ENCODE measurements at regions not wholly inside any gene's neighbourhood (a gene's known extent, or its start where the extent isn't known, plus 50 kb on each side); places are given as distances from the start of the nearest gene placed in this dataset.

GRCh38 chr1:188489336-188490112 lies 1660.8 kb downstream of the PLA2G4A start:
- Histone ChIP-seq H3K4me3 (ENCODE audit: insufficient read depth, low read depth, low read length) (no peak overlapping the region), H3K4me1 (ENCODE audit: control insufficient read depth, insufficient read depth, low read length) (no peaks in the 10 kb centered on the region), H3K36me3 (ENCODE audit: control insufficient read depth, insufficient read depth, low read length) (no peaks in the 10 kb centered on the region), H3K9me3 (ENCODE audit: control insufficient read depth, low read length) (no peaks in the 10 kb centered on the region), H3K27ac (ENCODE audit: insufficient read depth, low read depth, low read length, poor library complexity, severe bottlenecking) (no peak overlapping the region), H3K27me3 (ENCODE audit: control insufficient read depth, insufficient read depth, low read length, poor library complexity, severe bottlenecking) (no peaks in the 10 kb centered on the region)
- WGBS, 2 experiments: 50 to 80% methylated on average over 2 to 4 of the region's 5 CpGs

GRCh38 chr1:188496506-188496905 lies 1667.8 kb downstream of the PLA2G4A start:
- Histone ChIP-seq H3K4me3 (ENCODE audit: insufficient read depth, low read depth, low read length) (no peak overlapping the region), H3K36me3 (ENCODE audit: control insufficient read depth, insufficient read depth, low read length) (no peaks in the 10 kb centered on the region), H3K9me3 (ENCODE audit: control insufficient read depth, low read length) (no peaks in the 10 kb centered on the region), H3K27ac (ENCODE audit: insufficient read depth, low read depth, low read length, poor library complexity, severe bottlenecking) (no peak overlapping the region), H3K27me3 (ENCODE audit: control insufficient read depth, insufficient read depth, low read length, poor library complexity, severe bottlenecking) (no peaks in the 10 kb centered on the region), H3K4me1 (ENCODE audit: control insufficient read depth, insufficient read depth, low read length) (no peaks in the 10 kb centered on the region)
- WGBS, 2 experiments: 89 to 97% methylated on average over 1 of the region's 1 CpG

- WGBS, 2 experiments: no CpG with 5 or more reads among the region's 1 CpG
Measured at GRCh38 chr1:188497020-188497419, 1668.3 kb downstream of the PLA2G4A start.

GRCh38 chr1:188499690-188500089 lies 1670.9 kb downstream of the PLA2G4A start:
- Histone ChIP-seq H3K27ac (ENCODE audit: insufficient read depth, low read depth, low read length, poor library complexity, severe bottlenecking) (no peak overlapping the region), H3K27me3 (ENCODE audit: control insufficient read depth, insufficient read depth, low read length, poor library complexity, severe bottlenecking) (no peaks in the 10 kb centered on the region), H3K9me3 (ENCODE audit: control insufficient read depth, low read length) (no peaks in the 10 kb centered on the region), H3K4me1 (ENCODE audit: control insufficient read depth, insufficient read depth, low read length) (no peaks in the 10 kb centered on the region), H3K4me3 (ENCODE audit: insufficient read depth, low read depth, low read length) (no peak overlapping the region), H3K36me3 (ENCODE audit: control insufficient read depth, insufficient read depth, low read length) (no peaks in the 10 kb centered on the region)
- 76 to 84% methylated on average over 1 of the region's 1 CpG for WGBS, 2 experiments

More at GRCh38 chr1:188497020-188497419, 1668.3 kb downstream of the PLA2G4A start:
- Histone ChIP-seq H3K36me3 (ENCODE audit: control insufficient read depth, insufficient read depth, low read length) (no peaks in the 10 kb centered on the region), H3K27me3 (ENCODE audit: control insufficient read depth, insufficient read depth, low read length, poor library complexity, severe bottlenecking) (no peaks in the 10 kb centered on the region), H3K4me1 (ENCODE audit: control insufficient read depth, insufficient read depth, low read length) (no peaks in the 10 kb centered on the region), H3K9me3 (ENCODE audit: control insufficient read depth, low read length) (no peaks in the 10 kb centered on the region), H3K27ac (ENCODE audit: insufficient read depth, low read depth, low read length, poor library complexity, severe bottlenecking) (no peak overlapping the region), H3K4me3 (ENCODE audit: insufficient read depth, low read depth, low read length) (no peak overlapping the region)

- no peaks in the 10 kb centered on the region for H3K36me3 ChIP-seq (ENCODE audit: control insufficient read depth, insufficient read depth, low read length)
- H3K4me3 ChIP-seq (ENCODE audit: insufficient read depth, low read depth, low read length): no peak overlapping the region
- 90 to 97% methylated on average over 3 of the region's 3 CpGs for WGBS, 2 experiments
- no peaks in the 10 kb centered on the region for H3K4me1 ChIP-seq (ENCODE audit: control insufficient read depth, insufficient read depth, low read length)
- H3K27ac ChIP-seq (ENCODE audit: insufficient read depth, low read depth, low read length, poor library complexity, severe bottlenecking): no peak overlapping the region
- H3K9me3 ChIP-seq (ENCODE audit: control insufficient read depth, low read length): no peaks in the 10 kb centered on the region
- no peaks in the 10 kb centered on the region for H3K27me3 ChIP-seq (ENCODE audit: control insufficient read depth, insufficient read depth, low read length, poor library complexity, severe bottlenecking)
Measured at GRCh38 chr1:188514917-188515316, 1686.2 kb downstream of the PLA2G4A start.

- Histone ChIP-seq H3K27ac (ENCODE audit: insufficient read depth, low read depth, low read length, poor library complexity, severe bottlenecking) (no peak overlapping the region), H3K4me3 (ENCODE audit: insufficient read depth, low read depth, low read length) (no peak overlapping the region), H3K27me3 (ENCODE audit: control insufficient read depth, insufficient read depth, low read length, poor library complexity, severe bottlenecking) (no peaks in the 10 kb centered on the region), H3K4me1 (ENCODE audit: control insufficient read depth, insufficient read depth, low read length) (no peaks in the 10 kb centered on the region), H3K9me3 (ENCODE audit: control insufficient read depth, low read length) (no peaks in the 10 kb centered on the region), H3K36me3 (ENCODE audit: control insufficient read depth, insufficient read depth, low read length) (no peaks in the 10 kb centered on the region)
- 85 to 100% methylated on average over 1 of the region's 1 CpG for WGBS, 2 experiments
Measured at GRCh38 chr1:188517139-188517538, 1688.4 kb downstream of the PLA2G4A start.

- Histone ChIP-seq H3K9me3 (ENCODE audit: control insufficient read depth, low read length) (no peaks in the 10 kb centered on the region), H3K27ac (ENCODE audit: insufficient read depth, low read depth, low read length, poor library complexity, severe bottlenecking) (no peak overlapping the region), H3K36me3 (ENCODE audit: control insufficient read depth, insufficient read depth, low read length) (no peaks in the 10 kb centered on the region), H3K4me3 (ENCODE audit: insufficient read depth, low read depth, low read length) (no peak overlapping the region), H3K4me1 (ENCODE audit: control insufficient read depth, insufficient read depth, low read length) (no peaks in the 10 kb centered on the region), H3K27me3 (ENCODE audit: control insufficient read depth, insufficient read depth, low read length, poor library complexity, severe bottlenecking) (no peaks in the 10 kb centered on the region)
- 67 to 75% methylated on average over 4 of the region's 4 CpGs for WGBS, 2 experiments
Measured at GRCh38 chr1:188551176-188551575, 1722.4 kb downstream of the PLA2G4A start.

- Histone ChIP-seq H3K27ac (ENCODE audit: insufficient read depth, low read depth, low read length, poor library complexity, severe bottlenecking) (no peak overlapping the region), H3K4me1 (ENCODE audit: control insufficient read depth, insufficient read depth, low read length) (no peaks in the 10 kb centered on the region), H3K27me3 (ENCODE audit: control insufficient read depth, insufficient read depth, low read length, poor library complexity, severe bottlenecking) (no peaks in the 10 kb centered on the region), H3K4me3 (ENCODE audit: insufficient read depth, low read depth, low read length) (no peak overlapping the region), H3K9me3 (ENCODE audit: control insufficient read depth, low read length) (no peaks in the 10 kb centered on the region), H3K36me3 (ENCODE audit: control insufficient read depth, insufficient read depth, low read length) (no peaks in the 10 kb centered on the region)
Measured at GRCh38 chr1:188557053-188557452, 1728.3 kb downstream of the PLA2G4A start.

GRCh38 chr1:188582911-188583532 lies 1754.3 kb downstream of the PLA2G4A start:
- no peaks in the 10 kb centered on the region for H3K27me3 ChIP-seq (ENCODE audit: control insufficient read depth, insufficient read depth, low read length, poor library complexity, severe bottlenecking)
- H3K36me3 ChIP-seq (ENCODE audit: control insufficient read depth, insufficient read depth, low read length): no peaks in the 10 kb centered on the region
- WGBS, 2 experiments: 91 to 100% methylated on average over 1 to 2 of the region's 2 CpGs
- H3K27ac ChIP-seq (ENCODE audit: insufficient read depth, low read depth, low read length, poor library complexity, severe bottlenecking): no peak overlapping the region
- H3K4me1 ChIP-seq (ENCODE audit: control insufficient read depth, insufficient read depth, low read length): no peaks in the 10 kb centered on the region
- no peaks in the 10 kb centered on the region for H3K9me3 ChIP-seq (ENCODE audit: control insufficient read depth, low read length)
- no peak overlapping the region for H3K4me3 ChIP-seq (ENCODE audit: insufficient read depth, low read depth, low read length)

GRCh38 chr1:188584119-188584518 lies 1755.4 kb downstream of the PLA2G4A start:
- Histone ChIP-seq H3K27me3 (ENCODE audit: control insufficient read depth, insufficient read depth, low read length, poor library complexity, severe bottlenecking) (no peaks in the 10 kb centered on the region), H3K27ac (ENCODE audit: insufficient read depth, low read depth, low read length, poor library complexity, severe bottlenecking) (no peak overlapping the region), H3K4me1 (ENCODE audit: control insufficient read depth, insufficient read depth, low read length) (no peaks in the 10 kb centered on the region), H3K36me3 (ENCODE audit: control insufficient read depth, insufficient read depth, low read length) (no peaks in the 10 kb centered on the region), H3K4me3 (ENCODE audit: insufficient read depth, low read depth, low read length) (no peak overlapping the region), H3K9me3 (ENCODE audit: control insufficient read depth, low read length) (no peaks in the 10 kb centered on the region)
- WGBS, 2 experiments: 94% methylated on average over 2 of the region's 2 CpGs
